ENCODE measurements at regions not wholly inside any gene's neighbourhood (a gene's known extent, or its start where the extent isn't known, plus 50 kb on each side); places are given as distances from the start of the nearest gene placed in this dataset.

DNA sequence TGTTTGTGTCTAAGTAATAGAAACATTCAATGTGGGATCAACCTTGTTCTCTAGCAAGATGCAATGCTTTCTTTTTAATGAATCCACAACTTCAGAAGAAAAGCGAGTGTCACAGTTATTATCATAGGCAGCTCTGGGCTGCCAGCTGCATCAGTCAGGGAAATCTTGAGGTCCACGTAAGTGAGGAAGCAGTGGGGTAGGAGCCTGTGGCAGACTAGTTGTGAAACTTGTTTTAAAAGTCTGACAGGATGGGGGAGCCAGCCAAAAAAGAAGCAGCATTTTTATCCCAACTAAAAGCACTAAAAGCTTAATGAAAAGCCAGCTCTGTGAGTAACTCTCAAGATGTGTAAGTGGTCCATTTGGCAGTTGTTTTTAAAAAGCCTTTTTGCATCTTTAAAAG lies 113.1 kb downstream of the ZNF326 start:
- H3K14ac ChIP-seq (ENCODE audit: low read length), result no peak overlapping the region
- H2BK120ac ChIP-seq (ENCODE audit: low read depth, low read length), result no peak overlapping the region
- H2BK5ac ChIP-seq (ENCODE audit: low read length), result no peak overlapping the region
- no peak overlapping the region for H3K23ac ChIP-seq (ENCODE audit: low read depth, low read length, poor library complexity)
- no peak overlapping the region for H3K4me2 ChIP-seq (ENCODE audit: insufficient read depth, low read length, poor library complexity, severe bottlenecking)
- H4K91ac ChIP-seq (ENCODE audit: low read depth, low read length, poor library complexity), result no peak overlapping the region
- H3K27ac ChIP-seq (replicated peaks; ENCODE audit: low read length), result no peak overlapping the region
- no CpG with 5 or more reads among the region's 2 CpGs for WGBS, 2 donors (ENCODE audit: extremely low coverage in 2 of 2, insufficient read length in 2 of 2, insufficient replicate concordance in 1 of 2)
- no peak overlapping the region for H2AK5ac ChIP-seq (ENCODE audit: low read depth, low read length)
- H2BK15ac ChIP-seq (ENCODE audit: low read length), result no peak overlapping the region
- DNase-seq (ENCODE audit: low spot score), result no peak
- peaks cover 4 to 8% of the 10 kb centered on the region in 2 donors for H3K4me1 ChIP-seq (ENCODE audit: control insufficient read depth in 2 of 2, insufficient read depth in 1 of 2, low read depth in 1 of 2, low read length in 2 of 2)
- H3K4me3 ChIP-seq (ENCODE audit: low read length in 2 of 2), result no peak overlapping the region
- H3K4ac ChIP-seq (ENCODE audit: low read length), result no peak overlapping the region
- H3K79me1 ChIP-seq (ENCODE audit: low read depth, low read length), result no peaks in the 10 kb centered on the region
- H4K8ac ChIP-seq (ENCODE audit: low read depth, low read length), result no peak overlapping the region
- H3K18ac ChIP-seq (ENCODE audit: low read length), result no peak overlapping the region
- peaks cover 0 to 13% (median 2%) of the 10 kb centered on the region in 3 experiments for H3K27me3 ChIP-seq (ENCODE audit: control insufficient read depth in 3 of 3, insufficient read depth in 3 of 3, low read depth in 1 of 3, low read length in 3 of 3)
- H2AFZ ChIP-seq (ENCODE audit: low read length), result no peak overlapping the region
- H3K9me3 ChIP-seq (replicated peaks in 1 of 2; ENCODE audit: control insufficient read depth in 2 of 2, insufficient read depth in 1 of 2, low read depth in 1 of 2, low read length in 2 of 2), result no peaks in the 10 kb centered on the region
- no peaks in the 10 kb centered on the region for H3K36me3 ChIP-seq (replicated peaks in 1 of 2; ENCODE audit: control insufficient read depth in 2 of 2, insufficient read depth in 2 of 2, low read length in 2 of 2)
- no peak overlapping the region for H2BK12ac ChIP-seq (ENCODE audit: low read length)
- no peak overlapping the region for H3K9ac ChIP-seq (ENCODE audit: low read depth, low read length, poor library complexity)

- no peak for DNase-seq (ENCODE audit: low spot score)
- Histone ChIP-seq H2AK5ac (ENCODE audit: low read depth, low read length) (no peak overlapping the region), H3K18ac (ENCODE audit: low read length) (no peak overlapping the region), H3K4me1 (ENCODE audit: control insufficient read depth in 2 of 2, insufficient read depth in 1 of 2, low read depth in 1 of 2, low read length in 2 of 2) (peaks cover 4 to 8% of the 10 kb centered on the region in 2 donors), H3K27ac (replicated peaks; ENCODE audit: low read length) (no peak overlapping the region), H4K91ac (ENCODE audit: low read depth, low read length, poor library complexity) (no peak overlapping the region), H3K9ac (ENCODE audit: low read depth, low read length, poor library complexity) (no peak overlapping the region), H3K4ac (ENCODE audit: low read length) (no peak overlapping the region), H3K9me3 (replicated peaks in 1 of 2; ENCODE audit: control insufficient read depth in 2 of 2, insufficient read depth in 1 of 2, low read depth in 1 of 2, low read length in 2 of 2) (no peaks in the 10 kb centered on the region), H2BK5ac (ENCODE audit: low read length) (no peak overlapping the region), H3K79me1 (ENCODE audit: low read depth, low read length) (no peaks in the 10 kb centered on the region), H3K4me2 (ENCODE audit: insufficient read depth, low read length, poor library complexity, severe bottlenecking) (no peak overlapping the region), H3K14ac (ENCODE audit: low read length) (no peak overlapping the region), H2BK120ac (ENCODE audit: low read depth, low read length) (no peak overlapping the region), H3K27me3 (ENCODE audit: control insufficient read depth in 3 of 3, insufficient read depth in 3 of 3, low read depth in 1 of 3, low read length in 3 of 3) (peaks cover 0 to 13% (median 2%) of the 10 kb centered on the region in 3 experiments), H3K36me3 (replicated peaks in 1 of 2; ENCODE audit: control insufficient read depth in 2 of 2, insufficient read depth in 2 of 2, low read length in 2 of 2) (no peaks in the 10 kb centered on the region), H4K8ac (ENCODE audit: low read depth, low read length) (no peak overlapping the region), H3K23ac (ENCODE audit: low read depth, low read length, poor library complexity) (no peak overlapping the region), H2BK15ac (ENCODE audit: low read length) (no peak overlapping the region), H2BK12ac (ENCODE audit: low read length) (no peak overlapping the region), H2AFZ (ENCODE audit: low read length) (no peak overlapping the region), H3K4me3 (ENCODE audit: low read length in 2 of 2) (no peak overlapping the region)
- no CpG with 5 or more reads among the region's 4 CpGs for WGBS, 2 donors (ENCODE audit: extremely low coverage in 2 of 2, insufficient read length in 2 of 2, insufficient replicate concordance in 1 of 2)
Observed at GRCh38 chr1:90106311-90106710, 111.4 kb downstream of the ZNF326 start.

DNA sequence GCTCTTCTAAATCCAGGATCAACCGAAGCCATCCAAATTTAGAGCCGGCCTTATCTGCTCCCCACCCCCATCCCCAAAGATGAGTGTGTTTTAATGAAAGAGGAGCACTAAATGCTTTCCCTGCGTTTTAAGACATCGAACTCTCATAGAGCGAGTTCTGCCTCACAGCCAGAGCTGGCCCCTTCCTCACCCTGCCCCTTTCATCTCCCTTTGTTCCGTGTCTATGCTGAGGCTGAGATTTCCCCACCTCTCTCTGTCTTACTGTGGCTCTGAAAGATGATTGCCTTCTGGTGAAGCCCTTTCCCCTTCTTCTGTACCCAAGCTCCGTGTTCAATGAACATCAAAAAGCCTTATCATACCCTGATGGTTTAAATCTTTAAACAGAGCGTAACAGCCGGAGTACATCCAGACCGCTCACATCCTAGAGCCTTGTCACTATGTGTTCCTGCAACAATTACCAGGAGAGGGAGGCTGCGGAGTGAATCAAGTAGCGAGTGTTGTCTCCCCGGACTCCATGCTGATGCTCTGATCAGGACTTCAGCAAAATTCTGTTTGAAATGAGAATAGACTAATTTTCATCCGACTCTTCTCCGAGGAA lies 110.1 kb downstream of the ZNF326 start:
- no peak overlapping the region for H3K18ac ChIP-seq (ENCODE audit: low read length)
- no peak overlapping the region for H3K4ac ChIP-seq (ENCODE audit: low read length)
- H2BK15ac ChIP-seq (ENCODE audit: low read length), result no peak overlapping the region
- peak; percentile 3 for DNase-seq (ENCODE audit: low spot score)
- no CpG with 5 or more reads among the region's 15 CpGs for WGBS, 2 donors (ENCODE audit: extremely low coverage in 2 of 2, insufficient read length in 2 of 2, insufficient replicate concordance in 1 of 2)
- peak overlapping the region; percentile 78 for H2AFZ ChIP-seq (ENCODE audit: low read length)
- H4K8ac ChIP-seq (ENCODE audit: low read depth, low read length), result no peak overlapping the region
- no peak overlapping the region for H3K14ac ChIP-seq (ENCODE audit: low read length)
- peaks cover 0 to 13% (median 2%) of the 10 kb centered on the region in 3 experiments for H3K27me3 ChIP-seq (ENCODE audit: control insufficient read depth in 3 of 3, insufficient read depth in 3 of 3, low read depth in 1 of 3, low read length in 3 of 3)
- H2BK120ac ChIP-seq (ENCODE audit: low read depth, low read length), result no peak overlapping the region
- peaks cover 4 to 8% of the 10 kb centered on the region in 2 donors for H3K4me1 ChIP-seq (ENCODE audit: control insufficient read depth in 2 of 2, insufficient read depth in 1 of 2, low read depth in 1 of 2, low read length in 2 of 2)
- no peak overlapping the region for H3K4me2 ChIP-seq (ENCODE audit: insufficient read depth, low read length, poor library complexity, severe bottlenecking)
- no peak overlapping the region for H4K91ac ChIP-seq (ENCODE audit: low read depth, low read length, poor library complexity)
- H3K9ac ChIP-seq (ENCODE audit: low read depth, low read length, poor library complexity), result no peak overlapping the region
- no peak overlapping the region for H2BK12ac ChIP-seq (ENCODE audit: low read length)
- no peak overlapping the region for H2BK5ac ChIP-seq (ENCODE audit: low read length)
- H3K36me3 ChIP-seq (replicated peaks in 1 of 2; ENCODE audit: control insufficient read depth in 2 of 2, insufficient read depth in 2 of 2, low read length in 2 of 2), result no peaks in the 10 kb centered on the region
- H3K27ac ChIP-seq (replicated peaks; ENCODE audit: low read length), result peak overlapping the region; percentile 7
- H2AK5ac ChIP-seq (ENCODE audit: low read depth, low read length), result no peak overlapping the region
- H3K23ac ChIP-seq (ENCODE audit: low read depth, low read length, poor library complexity), result no peak overlapping the region
- H3K4me3 ChIP-seq (ENCODE audit: low read length in 2 of 2), result no peak overlapping the region
- no peaks in the 10 kb centered on the region for H3K79me1 ChIP-seq (ENCODE audit: low read depth, low read length)
- no peaks in the 10 kb centered on the region for H3K9me3 ChIP-seq (replicated peaks in 1 of 2; ENCODE audit: control insufficient read depth in 2 of 2, insufficient read depth in 1 of 2, low read depth in 1 of 2, low read length in 2 of 2)

- Histone ChIP-seq H3K4me3 (ENCODE audit: low read length in 2 of 2) (no peak overlapping the region), H4K91ac (ENCODE audit: low read depth, low read length, poor library complexity) (no peak overlapping the region), H3K36me3 (replicated peaks in 1 of 2; ENCODE audit: control insufficient read depth in 2 of 2, insufficient read depth in 2 of 2, low read length in 2 of 2) (no peaks in the 10 kb centered on the region), H4K8ac (ENCODE audit: low read depth, low read length) (no peak overlapping the region), H3K9me3 (replicated peaks in 1 of 2; ENCODE audit: control insufficient read depth in 2 of 2, insufficient read depth in 1 of 2, low read depth in 1 of 2, low read length in 2 of 2) (no peaks in the 10 kb centered on the region), H2BK120ac (ENCODE audit: low read depth, low read length) (no peak overlapping the region), H2BK5ac (ENCODE audit: low read length) (no peak overlapping the region), H3K18ac (ENCODE audit: low read length) (no peak overlapping the region), H2BK15ac (ENCODE audit: low read length) (no peak overlapping the region), H3K4me2 (ENCODE audit: insufficient read depth, low read length, poor library complexity, severe bottlenecking) (no peak overlapping the region), H3K4me1 (ENCODE audit: control insufficient read depth in 2 of 2, insufficient read depth in 1 of 2, low read depth in 1 of 2, low read length in 2 of 2) (peaks cover 4% of the 10 kb centered on the region in 2 donors), H2BK12ac (ENCODE audit: low read length) (no peak overlapping the region), H2AK5ac (ENCODE audit: low read depth, low read length) (no peak overlapping the region), H3K4ac (ENCODE audit: low read length) (no peak overlapping the region), H2AFZ (ENCODE audit: low read length) (no peak overlapping the region), H3K14ac (ENCODE audit: low read length) (no peak overlapping the region), H3K23ac (ENCODE audit: low read depth, low read length, poor library complexity) (no peak overlapping the region), H3K9ac (ENCODE audit: low read depth, low read length, poor library complexity) (no peak overlapping the region), H3K27me3 (ENCODE audit: control insufficient read depth in 3 of 3, insufficient read depth in 3 of 3, low read depth in 1 of 3, low read length in 3 of 3) (peaks cover 0 to 4% (median 2%) of the 10 kb centered on the region in 3 experiments), H3K27ac (replicated peaks; ENCODE audit: low read length) (no peak overlapping the region), H3K79me1 (ENCODE audit: low read depth, low read length) (no peaks in the 10 kb centered on the region)
- no peak for DNase-seq (ENCODE audit: low spot score)
- WGBS, 2 donors (ENCODE audit: extremely low coverage in 2 of 2, insufficient read length in 2 of 2, insufficient replicate concordance in 1 of 2), result no CpG with 5 or more reads among the region's 4 CpGs
Observed at GRCh38 chr1:90100566-90100965, 105.7 kb downstream of the ZNF326 start.
